ENCODE measurements at regions not wholly inside any gene's neighbourhood (a gene's known extent, or its start where the extent isn't known, plus 50 kb on each side); places are given as distances from the start of the nearest gene placed in this dataset.

DNA sequence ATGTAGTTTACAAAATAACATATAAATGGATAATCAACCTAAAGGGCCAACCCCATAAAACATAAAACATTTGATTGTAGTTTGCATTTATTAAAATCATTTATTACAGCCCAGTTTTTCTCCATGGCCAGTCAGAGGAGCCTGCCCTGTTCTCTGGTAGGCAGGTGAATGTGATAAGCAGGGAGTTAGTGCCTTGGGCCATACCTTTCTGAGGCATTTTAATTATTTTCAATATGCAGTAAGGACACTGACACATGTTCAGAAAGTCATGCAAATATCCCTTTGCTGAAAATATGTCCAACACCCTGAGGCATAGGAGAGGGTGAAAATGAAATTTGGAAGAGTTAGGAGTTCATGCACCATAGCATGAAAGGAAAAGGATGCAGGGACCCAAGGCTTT, 242.6 kb upstream of the EDNRB start:
- no peaks in the 10 kb centered on the region for H3K79me2 ChIP-seq (replicated peaks; ENCODE audit: insufficient read depth)
- H3K4me3 ChIP-seq = no peak overlapping the region
- TF ChIP-seq, protein P1, sequence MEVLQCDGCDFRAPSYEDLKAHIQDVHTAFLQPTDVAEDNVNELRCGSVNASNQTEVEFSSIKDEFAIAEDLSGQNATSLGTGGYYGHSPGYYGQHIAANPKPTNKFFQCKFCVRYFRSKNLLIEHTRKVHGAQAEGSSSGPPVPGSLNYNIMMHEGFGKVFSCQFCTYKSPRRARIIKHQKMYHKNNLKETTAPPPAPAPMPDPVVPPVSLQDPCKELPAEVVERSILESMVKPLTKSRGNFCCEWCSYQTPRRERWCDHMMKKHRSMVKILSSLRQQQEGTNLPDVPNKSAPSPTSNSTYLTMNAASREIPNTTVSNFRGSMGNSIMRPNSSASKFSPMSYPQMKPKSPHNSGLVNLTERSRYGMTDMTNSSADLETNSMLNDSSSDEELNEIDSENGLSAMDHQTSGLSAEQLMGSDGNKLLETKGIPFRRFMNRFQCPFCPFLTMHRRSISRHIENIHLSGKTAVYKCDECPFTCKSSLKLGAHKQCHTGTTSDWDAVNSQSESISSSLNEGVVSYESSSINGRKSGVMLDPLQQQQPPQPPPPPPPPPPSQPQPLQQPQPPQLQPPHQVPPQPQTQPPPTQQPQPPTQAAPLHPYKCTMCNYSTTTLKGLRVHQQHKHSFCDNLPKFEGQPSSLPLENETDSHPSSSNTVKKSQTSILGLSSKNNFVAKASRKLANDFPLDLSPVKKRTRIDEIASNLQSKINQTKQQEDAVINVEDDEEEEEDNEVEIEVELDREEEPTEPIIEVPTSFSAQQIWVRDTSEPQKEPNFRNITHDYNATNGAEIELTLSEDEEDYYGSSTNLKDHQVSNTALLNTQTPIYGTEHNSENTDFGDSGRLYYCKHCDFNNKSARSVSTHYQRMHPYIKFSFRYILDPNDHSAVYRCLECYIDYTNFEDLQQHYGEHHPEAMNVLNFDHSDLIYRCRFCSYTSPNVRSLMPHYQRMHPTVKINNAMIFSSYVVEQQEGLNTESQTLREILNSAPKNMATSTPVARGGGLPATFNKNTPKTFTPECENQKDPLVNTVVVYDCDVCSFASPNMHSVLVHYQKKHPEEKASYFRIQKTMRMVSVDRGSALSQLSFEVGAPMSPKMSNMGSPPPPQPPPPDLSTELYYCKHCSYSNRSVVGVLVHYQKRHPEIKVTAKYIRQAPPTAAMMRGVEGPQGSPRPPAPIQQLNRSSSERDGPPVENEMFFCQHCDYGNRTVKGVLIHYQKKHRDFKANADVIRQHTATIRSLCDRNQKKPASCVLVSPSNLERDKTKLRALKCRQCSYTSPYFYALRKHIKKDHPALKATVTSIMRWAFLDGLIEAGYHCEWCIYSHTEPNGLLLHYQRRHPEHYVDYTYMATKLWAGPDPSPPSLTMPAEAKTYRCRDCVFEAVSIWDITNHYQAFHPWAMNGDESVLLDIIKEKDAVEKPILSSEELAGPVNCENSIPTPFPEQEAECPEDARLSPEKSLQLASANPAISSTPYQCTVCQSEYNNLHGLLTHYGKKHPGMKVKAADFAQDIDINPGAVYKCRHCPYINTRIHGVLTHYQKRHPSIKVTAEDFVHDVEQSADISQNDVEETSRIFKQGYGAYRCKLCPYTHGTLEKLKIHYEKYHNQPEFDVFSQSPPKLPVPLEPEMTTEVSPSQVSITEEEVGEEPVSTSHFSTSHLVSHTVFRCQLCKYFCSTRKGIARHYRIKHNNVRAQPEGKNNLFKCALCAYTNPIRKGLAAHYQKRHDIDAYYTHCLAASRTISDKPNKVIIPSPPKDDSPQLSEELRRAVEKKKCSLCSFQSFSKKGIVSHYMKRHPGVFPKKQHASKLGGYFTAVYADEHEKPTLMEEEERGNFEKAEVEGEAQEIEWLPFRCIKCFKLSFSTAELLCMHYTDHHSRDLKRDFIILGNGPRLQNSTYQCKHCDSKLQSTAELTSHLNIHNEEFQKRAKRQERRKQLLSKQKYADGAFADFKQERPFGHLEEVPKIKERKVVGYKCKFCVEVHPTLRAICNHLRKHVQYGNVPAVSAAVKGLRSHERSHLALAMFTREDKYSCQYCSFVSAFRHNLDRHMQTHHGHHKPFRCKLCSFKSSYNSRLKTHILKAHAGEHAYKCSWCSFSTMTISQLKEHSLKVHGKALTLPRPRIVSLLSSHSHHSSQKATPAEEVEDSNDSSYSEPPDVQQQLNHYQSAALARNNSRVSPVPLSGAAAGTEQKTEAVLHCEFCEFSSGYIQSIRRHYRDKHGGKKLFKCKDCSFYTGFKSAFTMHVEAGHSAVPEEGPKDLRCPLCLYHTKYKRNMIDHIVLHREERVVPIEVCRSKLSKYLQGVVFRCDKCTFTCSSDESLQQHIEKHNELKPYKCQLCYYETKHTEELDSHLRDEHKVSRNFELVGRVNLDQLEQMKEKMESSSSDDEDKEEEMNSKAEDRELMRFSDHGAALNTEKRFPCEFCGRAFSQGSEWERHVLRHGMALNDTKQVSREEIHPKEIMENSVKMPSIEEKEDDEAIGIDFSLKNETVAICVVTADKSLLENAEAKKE (CRISPR knock-in tag; IDR thresholded peaks at IDR 0.05) = no peak
- TF ChIP-seq, protein P2, sequence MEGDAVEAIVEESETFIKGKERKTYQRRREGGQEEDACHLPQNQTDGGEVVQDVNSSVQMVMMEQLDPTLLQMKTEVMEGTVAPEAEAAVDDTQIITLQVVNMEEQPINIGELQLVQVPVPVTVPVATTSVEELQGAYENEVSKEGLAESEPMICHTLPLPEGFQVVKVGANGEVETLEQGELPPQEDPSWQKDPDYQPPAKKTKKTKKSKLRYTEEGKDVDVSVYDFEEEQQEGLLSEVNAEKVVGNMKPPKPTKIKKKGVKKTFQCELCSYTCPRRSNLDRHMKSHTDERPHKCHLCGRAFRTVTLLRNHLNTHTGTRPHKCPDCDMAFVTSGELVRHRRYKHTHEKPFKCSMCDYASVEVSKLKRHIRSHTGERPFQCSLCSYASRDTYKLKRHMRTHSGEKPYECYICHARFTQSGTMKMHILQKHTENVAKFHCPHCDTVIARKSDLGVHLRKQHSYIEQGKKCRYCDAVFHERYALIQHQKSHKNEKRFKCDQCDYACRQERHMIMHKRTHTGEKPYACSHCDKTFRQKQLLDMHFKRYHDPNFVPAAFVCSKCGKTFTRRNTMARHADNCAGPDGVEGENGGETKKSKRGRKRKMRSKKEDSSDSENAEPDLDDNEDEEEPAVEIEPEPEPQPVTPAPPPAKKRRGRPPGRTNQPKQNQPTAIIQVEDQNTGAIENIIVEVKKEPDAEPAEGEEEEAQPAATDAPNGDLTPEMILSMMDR (conservative IDR thresholded peaks at IDR 0.05; ENCODE audit: low read depth in 2 of 2) = no peak
- TF ChIP-seq STAT1 (IDR thresholded peaks at IDR 0.05; ENCODE audit: unreplicated experiment) = no peak
- TF ChIP-seq EZH2 (IDR thresholded peaks at IDR 0.05; ENCODE audit: low read depth, unreplicated experiment) = no peak
- no peak for TF ChIP-seq POLR2AphosphoS5 (IDR thresholded peaks at IDR 0.05; ENCODE audit: low read depth)
- TF ChIP-seq CREB1 (CRISPR knock-in tag; IDR thresholded peaks at IDR 0.05; ENCODE audit: low read depth) = no peak
- TF ChIP-seq NANOG (IDR thresholded peaks at IDR 0.05; ENCODE audit: borderline replicate concordance) = no peak
- TF ChIP-seq ZNF331 (CRISPR knock-in tag; IDR thresholded peaks at IDR 0.05; ENCODE audit: low read depth) = no peak
- Mint-ChIP-seq H3K27ac (no peak overlapping the region), H3K36me3 (ENCODE audit: low read depth) (no peaks in the 10 kb centered on the region), H3K4me3 (no peak overlapping the region), H3K9me3 (no peaks in the 10 kb centered on the region; the same call in 2 of the 3 replicates), H3K27me3 (ENCODE audit: insufficient read depth, low read depth, poor library complexity) (no peaks in the 10 kb centered on the region), H3K4me1 (peaks cover 3% of the 10 kb centered on the region; the same call in 2 of the 3 replicates)
- ATAC-seq (no peak), DNase-seq (ENCODE audit: low spot score) (no peak)
- no peak overlapping the region for H2AFZ ChIP-seq
- H3K4me2 ChIP-seq = no peak overlapping the region
- H3F3A ChIP-seq (replicated peaks; ENCODE audit: low read depth) = no peaks in the 10 kb centered on the region
- no peaks in the 10 kb centered on the region for H3K4me1 ChIP-seq (ENCODE audit: insufficient read depth)
- no peaks in the 10 kb centered on the region for H3K36me3 ChIP-seq (ENCODE audit: insufficient read depth)
- H3K27ac ChIP-seq (ENCODE audit: low read depth) = no peak overlapping the region
- no peaks in the 10 kb centered on the region for H3K27me3 ChIP-seq (ENCODE audit: insufficient read depth)
- H4K20me1 ChIP-seq (replicated peaks; ENCODE audit: insufficient read depth) = no peaks in the 10 kb centered on the region
- no peaks in the 10 kb centered on the region for H3K9me2 ChIP-seq (ENCODE audit: insufficient read depth)

All from GM23338 (cell line).